ENCODE measurements at regions not wholly inside any gene's neighbourhood (a gene's known extent, or its start where the extent isn't known, plus 50 kb on each side); places are given as distances from the start of the nearest gene placed in this dataset.

DNA sequence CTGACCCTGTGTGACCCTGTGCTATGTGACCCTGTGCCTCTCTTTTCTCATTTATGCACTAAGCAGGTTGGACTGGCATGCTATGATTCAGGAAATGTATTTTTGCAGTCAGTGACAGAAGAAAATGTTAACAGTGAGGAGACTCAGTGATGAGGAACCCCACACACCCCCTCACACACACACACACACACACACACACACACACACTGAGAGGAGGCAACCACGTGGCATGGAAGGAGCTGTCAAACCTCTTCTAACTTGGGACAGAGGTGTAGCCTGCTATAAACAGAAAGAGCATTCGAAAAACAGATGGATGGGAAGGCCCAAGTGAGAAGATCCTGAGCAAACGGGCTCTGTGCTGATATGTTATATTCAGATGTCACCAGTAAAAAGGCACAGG, 57.9 kb upstream of the GRIA1 start (continued):
- TF ChIP-seq, protein P1, sequence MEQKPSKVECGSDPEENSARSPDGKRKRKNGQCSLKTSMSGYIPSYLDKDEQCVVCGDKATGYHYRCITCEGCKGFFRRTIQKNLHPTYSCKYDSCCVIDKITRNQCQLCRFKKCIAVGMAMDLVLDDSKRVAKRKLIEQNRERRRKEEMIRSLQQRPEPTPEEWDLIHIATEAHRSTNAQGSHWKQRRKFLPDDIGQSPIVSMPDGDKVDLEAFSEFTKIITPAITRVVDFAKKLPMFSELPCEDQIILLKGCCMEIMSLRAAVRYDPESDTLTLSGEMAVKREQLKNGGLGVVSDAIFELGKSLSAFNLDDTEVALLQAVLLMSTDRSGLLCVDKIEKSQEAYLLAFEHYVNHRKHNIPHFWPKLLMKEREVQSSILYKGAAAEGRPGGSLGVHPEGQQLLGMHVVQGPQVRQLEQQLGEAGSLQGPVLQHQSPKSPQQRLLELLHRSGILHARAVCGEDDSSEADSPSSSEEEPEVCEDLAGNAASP (CRISPR knock-in tag; IDR thresholded peaks at IDR 0.05; ENCODE audit: borderline replicate concordance), result no peak
- TF ChIP-seq KLF11 (CRISPR knock-in tag; IDR thresholded peaks at IDR 0.05), result no peak

DNA sequence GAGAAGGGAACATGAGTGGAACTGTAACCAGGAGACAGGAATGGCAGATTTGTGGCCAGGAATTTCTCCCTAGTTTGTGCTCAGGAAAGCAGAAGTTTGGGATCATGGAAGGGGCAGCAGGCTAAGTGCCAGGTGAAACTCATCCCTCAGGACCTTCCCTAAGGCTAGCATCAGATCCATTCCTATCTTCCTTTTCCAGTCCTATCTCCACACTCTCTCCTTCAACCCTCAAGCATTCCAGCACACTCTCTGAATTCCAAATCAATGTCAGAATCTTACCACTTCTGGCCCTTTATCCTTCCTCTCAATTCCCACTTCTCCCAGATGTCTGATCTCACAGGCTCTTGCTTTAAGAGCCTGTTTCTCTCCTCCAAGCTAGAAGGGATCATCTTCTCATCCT, 53.2 kb upstream of the GRIA1 start:
- FAIRE-seq, result no peak
- Histone ChIP-seq H4K20me1 (ENCODE audit: insufficient read depth, low read length) (no peaks in the 10 kb centered on the region), H3K9ac (ENCODE audit: insufficient read depth, low read depth, low read length) (no peak overlapping the region), H3K4me1 (ENCODE audit: insufficient read depth, low read length) (no peaks in the 10 kb centered on the region), H3K9me3 (ENCODE audit: low read length) (no peaks in the 10 kb centered on the region), H2AFZ (ENCODE audit: low read length) (no peak overlapping the region), H3K27me3 (ENCODE audit: control insufficient read depth in 1 of 2, insufficient read depth in 2 of 2, low read length in 2 of 2) (no peaks in the 10 kb centered on the region), H3K79me2 (ENCODE audit: insufficient read depth, low read length) (no peaks in the 10 kb centered on the region), H3K4me3 (replicated peaks in 1 of 3; ENCODE audit: insufficient read depth in 1 of 3, low read depth in 2 of 3, low read length in 3 of 3) (no peak overlapping the region), H3K36me3 (replicated peaks in 1 of 2; ENCODE audit: control insufficient read depth in 1 of 2, insufficient read depth in 2 of 2, low read length in 2 of 2) (no peaks in the 10 kb centered on the region), H3K27ac (ENCODE audit: extremely low read length, insufficient read depth, low read length) (no peak overlapping the region), H3K4me2 (ENCODE audit: low read depth, low read length) (no peak overlapping the region)
- intact Hi-C loops (cut with micrococcal nuclease; ENCODE audit: unreplicated experiment) (no loop called here), in situ Hi-C loops (cut with HindIII; ENCODE audit: extremely low pct_ligation_motif_present, low pct_unique_long_range_greater_than_20kb) (no loop called here)
- no peak for ATAC-seq
- ChIA-PET POLR2A (no interaction called here), CTCF (ENCODE audit: low intra/inter-chr PET ratio, low total read pairs) (no interaction called here)
- TF ChIP-seq ERF (CRISPR knock-in tag; IDR thresholded peaks at IDR 0.05) (no peak), ISL2 (CRISPR knock-in tag; IDR thresholded peaks at IDR 0.05) (no peak), TBL1XR1 (IDR thresholded peaks at IDR 0.05; ENCODE audit: borderline replicate concordance, low read length, partially characterized antibody) (no peak), ZFX (CRISPR knock-in tag; IDR thresholded peaks at IDR 0.05; ENCODE audit: low read depth) (no peak), SIN3B (IDR thresholded peaks at IDR 0.05; ENCODE audit: low read length) (no peak), ZBTB7B (CRISPR knock-in tag; IDR thresholded peaks at IDR 0.05) (no peak)
- TF ChIP-seq, protein P2, sequence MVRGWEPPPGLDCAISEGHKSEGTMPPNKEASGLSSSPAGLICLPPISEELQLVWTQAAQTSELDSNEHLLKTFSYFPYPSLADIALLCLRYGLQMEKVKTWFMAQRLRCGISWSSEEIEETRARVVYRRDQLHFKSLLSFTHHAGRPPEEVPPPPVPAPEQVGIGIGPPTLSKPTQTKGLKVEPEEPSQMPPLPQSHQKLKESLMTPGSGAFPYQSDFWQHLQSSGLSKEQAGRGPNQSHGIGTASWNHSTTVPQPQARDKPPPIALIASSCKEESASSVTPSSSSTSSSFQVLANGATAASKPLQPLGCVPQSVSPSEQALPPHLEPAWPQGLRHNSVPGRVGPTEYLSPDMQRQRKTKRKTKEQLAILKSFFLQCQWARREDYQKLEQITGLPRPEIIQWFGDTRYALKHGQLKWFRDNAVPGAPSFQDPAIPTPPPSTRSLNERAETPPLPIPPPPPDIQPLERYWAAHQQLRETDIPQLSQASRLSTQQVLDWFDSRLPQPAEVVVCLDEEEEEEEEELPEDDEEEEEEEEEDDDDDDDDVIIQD (CRISPR knock-in tag; IDR thresholded peaks at IDR 0.05; ENCODE audit: low read depth), result no peak
- TF ChIP-seq, protein P3, sequence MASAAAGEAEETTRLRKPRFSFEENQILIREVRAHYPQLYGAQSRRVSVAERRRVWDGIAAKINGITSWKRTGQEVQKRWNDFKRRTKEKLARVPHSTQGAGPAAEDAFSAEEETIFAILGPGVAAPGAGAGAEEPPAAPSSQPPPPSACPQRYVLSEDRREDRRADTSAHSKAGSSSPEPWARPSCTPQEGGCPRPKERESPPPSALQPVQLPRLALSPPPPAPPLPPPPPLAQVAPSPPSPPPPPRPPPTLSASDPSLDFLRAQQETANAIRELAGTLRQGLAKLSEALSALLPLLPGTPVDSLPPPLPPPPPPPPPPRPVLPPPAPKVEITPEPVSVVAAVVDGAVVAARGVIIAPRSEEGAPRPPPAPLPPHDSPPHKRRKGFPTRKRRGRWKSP (CRISPR knock-in tag; IDR thresholded peaks at IDR 0.05), result no peak
- no TSS peak for BruUV-seq (replicated peaks)
- no peak for DNase-seq (ENCODE audit: low spot score)
